GM19043 (cell line): ENCODE measurements at regions not wholly inside any gene's neighbourhood (a gene's known extent, or its start where the extent isn't known, plus 50 kb on each side); places are given as distances from the start of the nearest gene placed in this dataset.
"Not testable (repeated sequence)": the region's sequence is repeated elsewhere in the genome, so short reads cannot be mapped to it uniquely, and the experiment has no call there.

Source experiments
- ATAC-seq: cut with Tn5 transposase; IDR thresholded peaks from one replicate; pipeline ENCODE4 v1.9.1; 2021; ENCODE audit warnings: low read depth; ENCODE audit not compliant: unreplicated experiment

DNA sequence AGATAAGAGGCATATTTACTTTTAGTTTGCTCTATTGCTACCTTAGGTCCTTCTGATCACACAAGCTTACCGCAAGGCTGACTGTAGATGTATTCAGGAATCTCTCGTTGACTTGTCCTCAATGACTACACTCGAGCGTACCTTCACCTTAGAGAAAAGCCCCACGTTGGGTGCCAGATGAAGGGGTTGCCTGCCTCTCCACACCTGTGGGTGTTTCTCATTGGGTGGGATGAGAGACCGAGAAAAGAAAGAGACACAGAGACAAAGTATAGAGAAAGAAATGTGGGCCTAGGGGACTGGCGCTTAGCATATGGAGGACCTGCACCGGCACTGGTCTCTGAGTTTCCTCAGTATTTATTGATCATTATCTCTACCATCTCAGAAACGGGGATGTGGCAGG, 51.8 kb downstream of the ASCL4 start:
- no peak for ATAC-seq

- no peak for ATAC-seq
These were observed 54.8 kb downstream of the ASCL4 start for GRCh38 chr12:107829271-107829670.

DNA sequence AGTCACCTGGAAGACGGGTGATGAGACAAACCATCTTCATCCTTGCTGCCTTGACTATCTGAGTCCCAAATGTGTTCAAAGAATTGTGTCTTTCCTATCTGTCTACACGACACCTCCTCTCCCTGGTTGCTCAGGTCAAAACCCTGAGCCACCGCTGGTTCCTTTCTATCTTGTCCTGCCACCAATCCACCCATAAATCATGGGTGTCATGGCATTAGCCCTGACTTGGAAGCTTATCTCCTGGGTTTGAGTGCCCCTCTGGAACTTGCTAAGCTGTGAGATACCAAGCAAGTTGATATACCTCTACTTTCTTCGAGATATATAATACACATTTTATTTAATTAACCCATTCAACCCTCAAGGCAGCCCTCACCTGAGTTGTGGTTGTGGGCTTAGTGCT, 57.9 kb downstream of the ASCL4 start:
- ATAC-seq, result no peak

DNA sequence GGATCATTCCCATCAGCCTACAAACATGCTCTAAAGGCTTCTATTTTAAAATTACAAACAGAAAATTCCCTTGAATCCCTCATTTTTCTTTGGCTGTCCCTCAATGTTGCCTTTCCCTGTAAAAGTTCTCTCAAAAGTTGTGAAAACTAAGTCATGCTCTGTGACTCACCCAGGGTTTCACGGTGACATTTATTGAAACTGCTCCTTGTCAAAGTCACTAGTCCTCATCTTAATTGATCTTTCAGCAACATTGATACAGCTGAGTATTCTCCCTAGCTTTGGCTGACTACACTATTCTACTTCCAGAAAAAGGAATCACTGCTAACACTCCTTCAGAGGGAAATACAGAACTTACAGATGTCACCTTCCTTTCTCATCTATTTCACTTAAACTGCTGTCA, 65.7 kb downstream of the ASCL4 start:
- ATAC-seq, result no peak

GRCh38 chr12:107843351-107844311, 69.1 kb downstream of the ASCL4 start:
- no peak for ATAC-seq

GRCh38 chr12:107844312-107844921, 69.9 kb downstream of the ASCL4 start:
- ATAC-seq, result no peak

- ATAC-seq, result no peak
These were observed 70.9 kb downstream of the ASCL4 start for GRCh38 chr12:107845226-107845979.

- ATAC-seq, result no peak
These were observed 71.6 kb downstream of the ASCL4 start for GRCh38 chr12:107845980-107846659.

GRCh38 chr12:107847430-107847829, 72.9 kb downstream of the ASCL4 start:
- no peak for ATAC-seq

DNA sequence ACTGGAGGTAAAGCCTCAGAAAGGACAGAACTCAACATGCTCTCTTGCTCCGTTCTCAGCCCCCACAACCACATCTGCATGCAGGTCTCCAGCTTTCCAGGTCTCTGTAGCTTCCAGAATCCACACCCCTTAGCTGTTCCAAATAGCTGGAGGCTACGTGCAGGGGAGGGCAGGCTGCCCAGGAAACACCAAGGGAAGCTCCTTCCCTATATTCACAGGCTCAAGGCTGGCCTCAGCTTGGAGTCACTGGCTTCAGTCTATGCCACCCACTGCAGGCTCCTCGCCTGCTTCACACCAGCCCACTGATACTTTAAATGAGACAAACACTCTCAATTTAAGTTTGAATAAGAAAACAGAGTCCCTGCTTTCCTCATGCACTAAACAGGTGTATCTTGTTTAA, 73.3 kb downstream of the ASCL4 start:
- no peak for ATAC-seq

DNA sequence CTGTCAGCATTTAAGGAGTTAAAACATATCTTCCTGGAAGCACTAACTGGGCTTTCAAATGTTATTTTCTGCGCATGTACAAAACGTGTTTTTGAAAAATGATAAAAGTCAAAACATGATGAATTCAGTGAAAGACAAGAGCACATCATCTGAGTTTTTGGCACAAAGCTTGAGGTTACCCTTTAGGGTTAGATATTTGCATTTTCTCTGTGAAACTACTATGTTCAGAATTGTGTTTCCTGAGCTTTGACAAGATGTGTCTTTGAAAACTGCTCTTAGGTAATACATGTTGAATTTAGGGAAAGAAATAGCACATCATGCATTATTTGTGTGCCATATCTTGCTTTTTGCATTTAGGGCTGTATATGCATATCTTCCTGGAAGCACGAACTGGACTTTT, 79.0 kb downstream of the ASCL4 start:
- no peak for ATAC-seq

- no peak for ATAC-seq
These were observed 81.0 kb downstream of the ASCL4 start for GRCh38 chr12:107855471-107855870.

DNA sequence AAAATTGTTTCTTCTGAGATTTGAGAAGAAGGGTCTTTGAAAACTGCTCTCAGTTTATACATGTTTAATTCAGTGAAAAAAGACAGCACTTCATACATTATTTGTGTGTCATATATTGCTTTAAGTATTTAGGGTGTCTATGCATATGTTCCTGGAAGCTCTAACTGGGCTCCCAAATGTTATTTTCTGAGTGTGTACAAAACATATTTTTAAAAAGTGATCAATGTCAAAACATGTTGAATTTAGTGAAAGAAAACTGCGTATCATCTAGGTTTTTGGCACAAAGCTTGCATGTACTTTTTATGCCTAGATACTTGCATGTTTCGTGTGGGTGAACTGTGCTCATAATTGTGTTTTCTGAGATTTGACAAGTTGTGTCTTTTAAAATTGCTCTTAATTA, 81.6 kb downstream of the ASCL4 start:
- ATAC-seq, result no peak

DNA sequence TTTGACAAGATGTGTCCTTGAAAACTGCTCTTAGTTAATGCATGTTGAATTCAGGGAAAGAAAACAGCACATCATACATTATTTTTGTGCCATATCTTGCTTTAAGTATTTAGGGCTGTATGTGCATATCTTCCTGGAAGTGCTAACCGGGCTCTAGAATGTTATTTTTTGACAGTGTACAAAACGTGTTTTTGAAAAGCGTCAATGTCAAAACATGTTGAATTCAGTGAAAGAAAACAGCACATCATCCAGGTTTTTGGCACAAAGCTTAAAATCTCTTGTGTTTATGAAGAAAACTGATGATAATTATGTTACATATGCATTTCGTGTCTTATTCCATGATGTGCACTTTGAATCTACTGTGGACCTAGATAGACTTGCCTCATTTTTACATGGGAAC, 82.7 kb downstream of the ASCL4 start:
- no peak for ATAC-seq

DNA sequence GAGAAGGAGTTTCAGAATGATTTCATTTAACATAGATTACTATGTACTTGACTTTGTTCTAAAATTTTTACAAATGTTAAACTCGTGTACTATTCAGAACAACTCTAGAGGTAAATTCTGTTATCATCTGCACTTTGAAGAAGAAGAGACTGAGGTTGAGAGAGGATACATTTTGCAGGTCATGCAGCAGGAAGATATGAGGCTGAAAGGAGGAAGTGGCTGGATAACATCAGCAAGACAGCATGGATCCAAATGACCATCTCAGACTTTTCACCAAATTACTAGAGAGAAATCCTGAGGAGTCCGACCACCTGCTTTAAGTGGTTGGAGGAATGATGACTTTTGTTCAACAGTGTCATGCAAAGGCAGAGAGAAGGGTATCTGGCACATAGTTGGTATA, 84.9 kb downstream of the ASCL4 start:
- no peak for ATAC-seq

- no peak for ATAC-seq
These were observed 89.7 kb downstream of the ASCL4 start for GRCh38 chr12:107864235-107864634.

GRCh38 chr12:107864727-107865126, 90.2 kb downstream of the ASCL4 start:
- ATAC-seq, result not testable (repeated sequence)

- ATAC-seq, result no peak
These were observed 98.7 kb downstream of the ASCL4 start for GRCh38 chr12:107873223-107873622.

DNA sequence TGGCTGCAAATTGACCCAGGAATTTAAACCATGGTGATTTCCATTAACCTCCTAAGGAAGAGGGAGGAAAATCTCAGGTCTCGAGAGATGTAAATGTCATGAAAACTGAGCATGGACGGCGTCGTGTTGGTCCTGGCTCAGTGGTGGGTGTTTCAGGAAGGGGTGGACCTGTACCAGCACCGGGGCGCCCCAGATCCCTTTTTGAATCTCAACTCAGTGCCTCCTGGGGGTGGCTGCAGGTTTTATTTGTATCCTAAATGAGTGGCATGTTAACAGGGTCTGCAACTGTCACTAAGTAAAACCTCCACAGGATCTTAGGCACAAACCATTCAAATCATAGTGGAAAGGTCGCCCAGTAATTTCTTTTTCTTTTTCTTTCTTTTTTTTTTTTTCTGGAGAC, 101.3 kb downstream of the ASCL4 start:
- ATAC-seq, result no peak

GRCh38 chr12:107884769-107885694, 110.5 kb downstream of the ASCL4 start:
- ATAC-seq, result no peak
